ENCODE measurements at regions not wholly inside any gene's neighbourhood (a gene's known extent, or its start where the extent isn't known, plus 50 kb on each side); places are given as distances from the start of the nearest gene placed in this dataset.

DNA sequence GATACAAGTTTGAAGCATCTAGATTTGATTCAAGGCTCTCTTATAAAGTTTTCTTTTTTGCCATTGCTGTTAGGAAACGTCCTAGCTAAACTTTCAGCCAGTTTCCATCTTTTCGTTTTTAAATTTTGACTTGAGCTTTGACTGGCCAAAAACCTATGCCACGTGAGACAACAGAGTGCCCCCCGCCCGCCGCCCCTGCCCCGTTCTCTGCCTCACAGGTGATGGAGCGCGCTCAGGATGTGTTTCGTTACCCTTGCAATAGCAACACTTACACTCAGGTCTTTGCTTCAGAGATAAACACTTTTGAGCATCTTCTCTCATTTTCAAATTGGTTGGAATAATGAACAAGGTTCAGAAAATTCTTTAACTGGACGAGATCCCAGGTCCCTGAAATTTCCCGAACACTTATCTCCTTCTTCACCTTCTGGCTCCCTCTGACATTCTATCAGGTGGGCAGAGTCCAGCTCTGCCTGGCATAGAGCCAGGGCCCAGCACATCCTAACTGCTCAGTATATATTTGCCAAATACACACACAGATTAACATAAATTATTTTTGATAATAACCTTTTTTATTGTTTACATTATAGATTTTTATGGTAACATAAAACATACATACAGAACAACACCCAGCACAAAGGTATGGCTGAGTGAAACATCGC is 301.1 kb downstream of the IRS2 start:
- no peaks in the 10 kb centered on the region for H3K4me1 ChIP-seq
- no peaks in the 10 kb centered on the region for H4K20me1 ChIP-seq
- TF ChIP-seq Cebpa-rat (IDR thresholded peaks at IDR 0.05), result no peak
- no peak overlapping the region for H3K9ac ChIP-seq
- no peaks in the 10 kb centered on the region for H3K36me3 ChIP-seq
- H3K4me3 ChIP-seq, result no peak overlapping the region
- no peaks in the 10 kb centered on the region for H3K27me3 ChIP-seq
- no peak overlapping the region for H3K27ac ChIP-seq
- H3K4me2 ChIP-seq, result no peak overlapping the region
- H3K9me3 ChIP-seq, result peaks cover 17% of the 10 kb centered on the region

DNA sequence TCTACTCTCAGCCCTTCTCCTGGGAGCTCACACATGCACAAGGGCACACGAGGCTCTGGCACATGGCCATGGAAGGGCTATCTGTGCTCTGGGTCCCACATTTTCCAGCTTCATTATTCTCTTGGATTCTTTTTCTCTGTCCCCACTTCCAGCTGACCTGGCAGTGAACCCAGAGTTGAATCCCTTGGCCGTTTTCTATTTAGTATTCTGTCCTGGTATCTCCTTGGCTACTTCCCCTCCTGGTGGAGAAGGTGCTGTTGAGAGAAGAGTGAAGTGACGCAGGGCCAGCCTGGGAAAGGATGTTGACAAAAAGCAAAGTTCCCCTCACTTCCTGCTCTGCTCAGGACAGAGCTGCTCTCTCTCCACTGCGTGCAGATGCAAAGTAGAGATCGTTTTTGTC is 303.1 kb downstream of the IRS2 start:
- H3K9me3 ChIP-seq, result 0 out of 2 replicates have a peak, but pooled peaks cover 5% of the 10 kb centered on the region
- no peak for TF ChIP-seq Cebpa-rat (IDR thresholded peaks at IDR 0.05)
- H3K27ac ChIP-seq, result no peak overlapping the region

DNA sequence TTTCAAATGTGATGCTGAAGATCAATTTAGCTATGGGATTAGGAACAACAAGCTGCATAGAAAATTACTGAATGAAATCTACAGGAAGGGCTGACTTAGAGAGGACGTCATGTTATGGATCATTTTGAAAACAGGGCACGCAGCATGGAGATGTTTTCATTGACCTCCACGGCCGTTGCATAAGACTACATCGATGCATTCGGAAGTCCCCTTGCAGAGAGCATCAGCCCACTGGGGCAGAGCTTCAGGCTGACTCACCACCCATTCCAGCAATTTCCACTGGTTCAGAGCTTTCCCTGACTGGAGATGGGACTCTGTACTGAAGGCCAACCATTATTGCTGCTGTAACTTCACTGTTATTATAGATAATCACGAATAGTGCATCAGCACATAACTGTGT is 305.3 kb downstream of the IRS2 start:
- no peaks in the 10 kb centered on the region for H3K36me3 ChIP-seq
- no peaks in the 10 kb centered on the region for H3K27me3 ChIP-seq
- no peak for TF ChIP-seq Cebpa-rat (IDR thresholded peaks at IDR 0.05)
- no peak overlapping the region for H3K4me3 ChIP-seq
- no peak overlapping the region for H3K27ac ChIP-seq
- no peaks in the 10 kb centered on the region for H4K20me1 ChIP-seq
- no peak overlapping the region for H3K4me2 ChIP-seq
- 0 out of 2 replicates have a peak, but pooled peaks cover 5% of the 10 kb centered on the region for H3K9me3 ChIP-seq
- no peak overlapping the region for H3K9ac ChIP-seq
- no peaks in the 10 kb centered on the region for H3K4me1 ChIP-seq

More for the DNA sequence above, 303.1 kb downstream of the IRS2 start:
- H3K9ac ChIP-seq, result no peak overlapping the region
- no peak overlapping the region for H3K4me3 ChIP-seq
- H3K4me1 ChIP-seq, result no peaks in the 10 kb centered on the region
- no peaks in the 10 kb centered on the region for H3K36me3 ChIP-seq
- H3K27me3 ChIP-seq, result no peaks in the 10 kb centered on the region
- H3K4me2 ChIP-seq, result no peak overlapping the region
- no peaks in the 10 kb centered on the region for H4K20me1 ChIP-seq

DNA sequence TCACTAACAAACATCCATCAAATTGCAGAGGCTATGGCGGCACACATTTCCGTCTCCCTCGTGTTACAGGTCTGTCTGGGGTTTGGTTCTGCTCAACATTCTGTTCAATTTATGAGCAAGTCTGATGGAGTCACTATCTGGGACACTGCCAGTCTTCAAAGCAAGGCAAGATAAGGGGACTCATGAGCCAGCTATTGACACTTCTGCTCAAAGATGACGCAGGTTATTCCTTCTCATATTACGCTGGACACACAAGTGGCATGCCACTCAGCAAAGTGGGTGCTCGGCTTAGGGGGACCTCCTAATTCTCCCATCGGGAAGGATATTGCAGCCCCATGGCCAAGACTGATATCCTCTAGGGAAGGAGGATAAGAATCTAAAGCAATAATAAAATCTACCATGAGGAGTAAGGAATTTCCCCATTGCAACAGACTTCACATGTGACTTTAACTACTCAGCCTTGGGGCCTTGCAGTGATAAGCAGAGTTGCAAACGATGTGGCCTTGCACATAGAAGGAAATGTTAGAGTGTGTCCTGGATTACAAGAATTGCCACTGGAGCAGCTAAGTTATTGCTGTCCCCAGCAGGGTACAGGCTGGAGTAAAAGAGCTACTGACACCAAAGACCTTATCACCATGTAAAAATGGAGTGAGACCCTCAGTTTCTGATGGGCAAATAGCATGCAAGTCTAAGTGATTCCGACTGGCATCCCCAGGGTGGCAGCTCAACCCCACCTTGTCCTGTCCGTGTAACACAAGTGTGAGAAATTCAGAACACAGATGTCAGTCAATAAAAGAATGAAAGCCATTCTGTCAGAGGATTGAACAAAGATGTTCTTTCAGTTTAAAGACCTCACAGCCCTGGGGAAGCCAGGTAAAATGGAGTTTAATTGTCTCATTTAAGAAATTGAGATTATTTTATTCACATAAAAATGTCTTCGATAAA is 306.1 kb downstream of the IRS2 start:
- H3K4me1 ChIP-seq, result no peaks in the 10 kb centered on the region
- no peak for TF ChIP-seq Cebpa-rat (IDR thresholded peaks at IDR 0.05)
- no peaks in the 10 kb centered on the region for H3K36me3 ChIP-seq
- no peak overlapping the region for H3K4me3 ChIP-seq
- H3K27me3 ChIP-seq, result no peaks in the 10 kb centered on the region
- no peak overlapping the region for H3K27ac ChIP-seq
- no peak overlapping the region for H3K9ac ChIP-seq
- no peak overlapping the region for H3K4me2 ChIP-seq
- 0 out of 2 replicates have a peak, but pooled peaks cover 5% of the 10 kb centered on the region for H3K9me3 ChIP-seq
- no peaks in the 10 kb centered on the region for H4K20me1 ChIP-seq

DNA sequence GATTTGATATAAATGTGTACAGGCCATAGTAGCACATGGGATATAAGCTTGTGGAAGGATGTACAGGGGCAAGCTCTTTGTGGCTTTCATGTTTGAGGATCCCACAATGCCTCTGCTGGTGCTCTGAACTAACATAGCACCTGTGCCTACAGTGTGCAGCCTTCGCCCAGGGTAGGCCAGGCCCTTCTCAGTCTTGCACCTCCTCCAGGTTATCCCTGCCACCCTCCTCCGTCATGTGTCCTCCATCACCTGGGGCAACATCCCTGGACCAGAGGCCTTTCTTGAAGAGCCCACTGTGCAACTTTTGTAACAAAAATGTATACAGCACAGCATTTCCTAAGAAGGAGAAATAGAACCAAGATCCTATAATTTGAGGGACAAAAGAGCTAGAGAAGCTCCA is 306.8 kb downstream of the IRS2 start:
- TF ChIP-seq Cebpa-rat (IDR thresholded peaks at IDR 0.05), result no peak
- Histone ChIP-seq H3K36me3 (no peaks in the 10 kb centered on the region), H3K9me3 (0 out of 2 replicates have a peak, but pooled peaks cover 5% of the 10 kb centered on the region), H3K9ac (no peak overlapping the region), H3K4me1 (no peaks in the 10 kb centered on the region), H4K20me1 (no peaks in the 10 kb centered on the region), H3K4me3 (no peak overlapping the region), H3K27ac (no peak overlapping the region), H3K4me2 (no peak overlapping the region), H3K27me3 (no peaks in the 10 kb centered on the region)

DNA sequence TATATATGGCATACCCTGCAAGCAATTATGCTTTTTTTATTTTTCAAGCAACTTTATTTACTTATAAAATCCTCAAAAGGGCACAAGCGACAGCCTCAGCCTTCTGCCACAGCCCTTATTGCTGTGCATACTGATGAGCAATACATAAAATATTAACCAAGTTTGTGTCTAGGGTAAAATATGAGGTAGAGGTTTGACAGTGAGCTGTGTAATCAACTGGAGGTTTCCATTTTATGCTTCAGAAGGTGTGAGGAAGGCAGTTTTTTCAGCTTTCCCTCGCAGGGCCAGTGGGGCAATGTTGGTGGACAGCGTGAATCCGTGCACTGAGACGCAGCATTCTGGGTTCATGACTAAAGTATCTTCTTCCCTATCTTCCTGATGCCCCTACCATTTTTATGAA is 310.4 kb downstream of the IRS2 start:
- no peaks in the 10 kb centered on the region for H3K27me3 ChIP-seq
- TF ChIP-seq Cebpa-rat (IDR thresholded peaks at IDR 0.05), result no peak
- H3K4me3 ChIP-seq, result no peak overlapping the region
- no peaks in the 10 kb centered on the region for H3K9me3 ChIP-seq
- H3K36me3 ChIP-seq, result no peaks in the 10 kb centered on the region
- H3K9ac ChIP-seq, result no peak overlapping the region
- no peaks in the 10 kb centered on the region for H4K20me1 ChIP-seq
- H3K4me2 ChIP-seq, result no peak overlapping the region
- H3K4me1 ChIP-seq, result no peaks in the 10 kb centered on the region
- H3K27ac ChIP-seq, result no peak overlapping the region

DNA sequence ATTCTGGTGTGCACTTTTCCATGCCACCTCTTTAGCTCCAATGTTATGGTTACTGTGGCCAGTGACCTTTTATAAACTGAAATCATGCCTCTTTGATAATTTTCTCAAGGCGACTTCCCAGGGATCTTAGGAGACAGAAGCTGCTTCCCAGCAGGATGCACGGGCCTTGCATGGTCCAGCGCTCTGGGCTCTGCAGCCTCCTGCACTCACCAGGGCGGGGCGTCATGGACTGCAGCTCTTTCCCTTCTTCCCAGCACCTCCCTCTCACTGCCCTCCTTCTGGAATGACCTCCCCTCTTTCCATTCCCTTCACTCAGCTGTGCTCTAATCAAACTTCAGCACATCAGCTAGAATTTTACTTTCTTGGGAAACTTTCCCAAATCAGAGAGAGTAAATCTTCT is 318.3 kb downstream of the IRS2 start:
- no peaks in the 10 kb centered on the region for H3K36me3 ChIP-seq
- H3K27me3 ChIP-seq, result no peaks in the 10 kb centered on the region
- no peaks in the 10 kb centered on the region for H3K4me1 ChIP-seq
- H3K9me3 ChIP-seq, result peaks cover 4% of the 10 kb centered on the region; the same call in 1 of the 2 replicates
- no peak for TF ChIP-seq Cebpa-rat (IDR thresholded peaks at IDR 0.05)
- H3K4me2 ChIP-seq, result no peak overlapping the region
- H4K20me1 ChIP-seq, result no peaks in the 10 kb centered on the region
- no peak overlapping the region for H3K27ac ChIP-seq
- no peak overlapping the region for H3K4me3 ChIP-seq
- no peak overlapping the region for H3K9ac ChIP-seq

DNA sequence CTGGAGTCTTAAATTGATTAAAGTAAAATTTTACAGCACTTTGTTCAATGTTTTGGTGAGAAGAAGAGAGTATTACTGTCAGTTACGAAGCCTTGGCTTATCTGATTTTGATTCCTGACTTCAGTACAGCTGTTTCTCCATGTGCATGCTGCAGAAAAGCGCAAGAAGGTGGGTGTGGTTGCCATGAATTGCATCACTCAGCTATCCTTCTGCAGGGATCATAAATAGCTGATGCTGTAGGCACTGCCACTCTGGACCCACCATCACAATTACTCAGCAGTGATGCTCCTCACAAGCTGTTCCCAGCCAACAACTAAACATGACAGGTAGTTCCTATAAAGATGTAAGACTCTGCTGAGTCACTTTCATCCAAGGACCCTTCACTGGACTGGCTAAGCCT is 321.2 kb downstream of the IRS2 start:
- no peaks in the 10 kb centered on the region for H3K36me3 ChIP-seq
- no peak overlapping the region for H3K27ac ChIP-seq
- H3K9ac ChIP-seq, result no peak overlapping the region
- H4K20me1 ChIP-seq, result no peaks in the 10 kb centered on the region
- no peak overlapping the region for H3K4me2 ChIP-seq
- no peak overlapping the region for H3K4me3 ChIP-seq
- peaks cover 20% of the 10 kb centered on the region for H3K9me3 ChIP-seq
- H3K4me1 ChIP-seq, result no peaks in the 10 kb centered on the region
- TF ChIP-seq Cebpa-rat (IDR thresholded peaks at IDR 0.05), result no peak
- H3K27me3 ChIP-seq, result no peaks in the 10 kb centered on the region

DNA sequence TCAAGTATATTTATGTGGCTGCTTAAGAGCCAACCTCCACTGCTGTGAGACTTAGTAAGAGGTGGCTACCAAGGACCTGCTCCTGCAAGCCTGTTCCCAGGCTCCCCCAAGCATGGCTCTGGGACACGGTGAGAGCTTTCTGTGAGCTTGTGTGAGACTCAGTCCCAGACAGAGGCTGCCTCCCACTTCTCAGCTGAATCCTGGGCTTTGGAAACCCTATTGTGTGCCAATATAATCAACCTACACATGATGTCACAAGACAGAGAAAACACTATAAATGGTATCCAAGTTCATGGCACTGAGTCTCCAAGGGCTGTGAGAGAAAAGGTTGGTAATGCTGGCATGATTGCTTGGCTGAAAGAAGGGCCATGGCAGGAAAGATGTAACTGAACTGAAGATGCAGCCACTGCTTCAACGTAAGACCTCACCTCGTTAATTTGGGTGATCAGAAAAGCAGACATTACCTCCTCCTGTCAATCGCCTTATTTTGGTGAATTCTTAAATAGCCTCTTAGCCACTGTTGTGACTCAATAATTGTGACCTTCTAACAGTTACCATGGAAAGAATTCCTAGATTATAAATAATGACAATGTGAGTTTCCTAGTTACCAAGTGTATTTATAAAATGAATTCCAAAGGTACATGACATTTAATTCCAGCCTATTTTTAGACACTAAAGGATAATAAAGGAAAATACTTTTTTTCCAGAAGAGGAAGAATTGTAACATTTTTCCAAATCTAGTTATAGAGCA is 332.0 kb downstream of the IRS2 start:
- H3K4me3 ChIP-seq, result no peak overlapping the region
- peaks cover 17% of the 10 kb centered on the region; the same call in 1 of the 2 replicates for H3K9me3 ChIP-seq
- H3K27me3 ChIP-seq, result no peaks in the 10 kb centered on the region
- no peak overlapping the region for H3K4me2 ChIP-seq
- no peaks in the 10 kb centered on the region for H3K36me3 ChIP-seq
- H3K27ac ChIP-seq, result no peak overlapping the region
- H3K4me1 ChIP-seq, result no peaks in the 10 kb centered on the region
- no peak overlapping the region for H3K9ac ChIP-seq
- TF ChIP-seq Cebpa-rat (IDR thresholded peaks at IDR 0.05), result no peak
- H4K20me1 ChIP-seq, result no peaks in the 10 kb centered on the region

All from BLaER1 (cell line).